ENCODE measurements at regions not wholly inside any gene's neighbourhood (a gene's known extent, or its start where the extent isn't known, plus 50 kb on each side); places are given as distances from the start of the nearest gene placed in this dataset.
"Not testable (repeated sequence)": the region's sequence is repeated elsewhere in the genome, so short reads cannot be mapped to it uniquely, and the experiment has no call there.

DNA sequence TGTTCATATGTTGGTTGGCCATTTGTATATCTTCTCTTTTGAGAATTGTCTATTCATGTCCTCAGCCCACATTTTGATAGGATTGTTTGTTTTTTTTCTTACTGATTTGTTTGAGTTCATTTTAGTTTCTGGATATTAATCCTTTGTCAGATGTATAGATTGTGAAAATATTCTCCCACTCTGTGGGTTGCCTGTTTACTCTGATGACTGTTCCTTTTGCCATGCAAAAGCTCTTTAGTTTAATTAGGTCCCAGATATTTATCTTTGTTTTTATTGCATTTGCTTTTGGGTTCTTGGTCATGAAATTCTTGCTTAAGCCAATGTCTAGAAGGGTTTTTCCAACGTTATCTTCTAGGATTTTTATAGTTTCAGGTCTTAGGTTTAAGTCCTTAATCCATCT lies 740.7 kb upstream of the FAT3 start:
- intact Hi-C loops (cut with DNase I, micrococcal nuclease); DNase-seq; ATAC-seq: not testable (repeated sequence)

GRCh38 chr11:91481875-91482274 lies 742.7 kb upstream of the FAT3 start:
- ATAC-seq, DNase-seq: not testable (repeated sequence)

GRCh38 chr11:91470656-91471055 lies 754.0 kb upstream of the FAT3 start:
- intact Hi-C loops (cut with DNase I, micrococcal nuclease), result no loop called here
- DNase-seq (no peak), ATAC-seq (no peak)

More at GRCh38 chr11:91481875-91482274, 742.7 kb upstream of the FAT3 start:
- intact Hi-C loops (cut with DNase I, micrococcal nuclease), result not testable (repeated sequence)

DNA sequence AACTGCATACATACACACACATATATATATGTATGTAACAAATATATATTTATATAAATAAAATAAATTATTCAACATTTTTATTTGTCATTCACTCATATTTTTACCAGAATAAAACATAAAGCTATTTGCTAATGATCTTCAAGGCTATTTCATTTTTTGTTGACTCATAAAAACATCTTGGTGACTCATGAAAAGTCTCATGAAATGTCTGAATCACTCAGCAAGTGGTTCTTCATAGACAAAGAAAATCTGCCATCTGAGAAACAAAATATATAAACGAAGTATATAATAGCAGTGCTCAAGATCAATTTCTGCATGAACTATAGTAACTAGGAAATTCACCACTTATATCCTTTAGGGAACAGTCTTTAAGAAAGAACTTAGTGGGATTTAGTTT lies 764.8 kb upstream of the FAT3 start:
- intact Hi-C loops (cut with DNase I, micrococcal nuclease), result no loop called here
- no peak for ATAC-seq
- DNase-seq, result no peak

- no peak for ATAC-seq
- no peak for DNase-seq
- intact Hi-C loops (cut with DNase I, micrococcal nuclease), result no loop called here
Observed at GRCh38 chr11:91446267-91446666, 778.4 kb upstream of the FAT3 start.

- ATAC-seq (no peak), DNase-seq (no peak)
- intact Hi-C loops (cut with DNase I, micrococcal nuclease), result no loop called here
Observed at GRCh38 chr11:91435694-91436395, 788.8 kb upstream of the FAT3 start.

DNA sequence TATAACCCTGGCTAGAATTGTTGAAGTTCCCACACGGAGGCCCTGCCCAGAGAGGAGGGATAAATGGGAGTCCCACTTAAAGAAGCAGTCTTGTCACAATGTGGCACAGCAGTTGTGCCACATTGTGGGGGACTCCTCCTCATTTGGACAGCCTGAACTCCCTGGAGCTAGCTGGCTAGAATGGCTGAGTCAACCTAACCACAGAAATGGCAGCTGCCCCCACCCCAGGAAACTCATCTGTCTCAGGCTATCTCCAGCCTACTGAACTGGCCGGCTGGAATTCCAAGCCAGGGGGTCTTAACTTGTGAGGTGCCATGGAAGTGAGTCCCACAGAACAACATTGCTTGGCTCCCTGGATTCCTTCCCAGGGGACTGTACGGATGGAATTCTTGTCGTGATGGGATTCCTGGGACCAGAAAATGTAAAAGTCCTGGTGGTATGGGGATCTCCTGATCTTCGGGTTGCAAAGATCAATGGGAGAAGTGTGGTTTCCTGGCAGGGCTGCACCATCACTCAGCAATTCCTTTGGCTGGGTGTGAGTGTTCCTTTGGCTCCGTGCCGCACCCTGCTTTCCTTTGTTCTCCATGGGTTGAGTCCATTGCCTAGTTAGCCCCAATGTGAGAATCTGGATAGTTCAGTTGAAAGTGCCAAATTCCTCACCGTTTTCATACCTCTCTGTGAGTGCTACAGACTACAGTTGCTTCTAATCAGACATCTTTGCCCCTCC lies 791.2 kb upstream of the FAT3 start:
- no peak for DNase-seq
- ATAC-seq, result no peak
- intact Hi-C loops (cut with DNase I, micrococcal nuclease), result no loop called here

- intact Hi-C loops (cut with DNase I, micrococcal nuclease), result no loop called here
- ATAC-seq, result no peak
- no peak for DNase-seq
Observed at GRCh38 chr11:91421641-91422040, 803.0 kb upstream of the FAT3 start.

DNA sequence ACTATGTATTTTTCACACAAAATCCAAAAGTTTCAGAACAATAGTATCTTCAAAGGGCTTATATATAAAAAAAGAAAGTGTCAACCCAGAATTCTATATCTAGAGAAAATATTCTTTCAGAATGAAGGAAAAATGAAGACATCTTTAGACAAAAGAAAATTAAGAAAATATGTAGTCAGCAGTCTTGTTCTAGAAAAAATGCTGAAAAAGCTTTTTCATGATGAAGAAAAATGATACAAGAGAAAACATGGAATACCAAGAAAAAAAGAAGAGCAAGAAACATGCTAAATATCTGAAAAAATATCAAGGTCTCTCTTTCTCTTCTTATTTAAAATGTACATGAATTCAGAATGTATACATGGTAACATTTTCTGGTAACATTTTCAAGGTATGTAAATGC lies 816.8 kb upstream of the FAT3 start:
- intact Hi-C loops (cut with DNase I, micrococcal nuclease), result no loop called here
- ATAC-seq (no peak), DNase-seq (no peak)

GRCh38 chr11:91406009-91406408 lies 818.6 kb upstream of the FAT3 start:
- DNase-seq (no peak), ATAC-seq (no peak)
- intact Hi-C loops (cut with DNase I, micrococcal nuclease), result no loop called here

DNA sequence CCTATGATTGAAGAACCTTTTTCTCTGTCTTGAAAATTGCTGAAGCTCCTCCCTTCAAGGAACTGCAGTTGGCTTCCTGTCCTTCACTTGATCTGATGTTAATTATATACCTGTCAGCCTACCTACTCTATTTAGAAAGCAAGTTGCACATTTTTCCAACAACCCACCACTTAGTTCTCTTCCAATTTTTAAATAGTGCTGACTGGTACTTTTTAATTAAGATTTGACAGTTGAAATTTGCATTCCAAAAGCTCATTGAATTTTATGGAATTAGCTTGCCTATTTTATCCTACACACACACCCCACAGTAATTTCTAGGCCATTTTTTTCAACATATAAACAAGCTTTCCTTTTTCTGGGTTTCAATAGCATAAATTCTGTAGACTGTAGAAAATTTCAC lies 820.3 kb upstream of the FAT3 start:
- DNase-seq (no peak), ATAC-seq (no peak)
- intact Hi-C loops (cut with DNase I, micrococcal nuclease), result no loop called here

- intact Hi-C loops (cut with DNase I, micrococcal nuclease), result no loop called here
- ATAC-seq, result no peak
- no peak for DNase-seq
Observed at GRCh38 chr11:91397134-91397468, 827.5 kb upstream of the FAT3 start.

DNA sequence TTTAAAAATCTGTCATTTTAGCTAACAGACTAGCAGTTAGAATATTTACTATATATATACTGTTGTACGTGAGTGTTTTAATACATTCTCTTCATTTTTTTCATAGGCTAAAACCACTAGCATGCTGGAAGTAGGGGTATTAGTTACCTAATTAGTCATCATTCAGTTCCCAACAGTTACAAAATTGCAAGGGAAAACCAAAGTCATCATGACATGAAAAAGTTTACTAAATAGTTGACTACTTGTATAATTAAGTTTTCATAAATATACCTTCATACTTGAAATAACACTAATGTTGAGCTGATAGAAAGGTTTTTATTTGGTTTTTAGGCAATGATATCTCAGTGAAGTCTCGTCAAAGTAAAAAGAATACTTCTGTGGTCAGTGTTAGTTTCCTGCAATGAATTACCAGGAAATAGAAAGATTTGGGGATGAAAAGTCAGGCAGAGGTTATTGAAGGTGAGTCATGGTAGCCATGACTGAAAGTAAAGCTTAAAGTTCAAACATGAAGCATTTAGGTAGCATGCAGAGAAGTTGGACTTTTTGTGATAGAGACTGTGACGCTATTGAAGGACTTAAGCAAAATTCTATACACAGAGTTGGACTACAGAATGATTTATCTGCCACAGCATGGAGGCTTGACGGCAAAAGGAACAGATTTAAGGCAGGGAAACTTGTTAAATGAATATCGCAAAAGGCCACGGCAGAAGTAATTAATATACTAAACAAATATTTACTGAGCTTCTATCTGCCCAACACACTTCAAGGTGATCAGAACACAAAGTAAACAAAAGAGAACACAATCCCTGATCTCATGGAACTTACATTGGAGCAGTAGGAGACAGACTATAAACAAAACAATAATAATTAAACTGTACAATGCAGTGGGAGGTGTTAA lies 828.1 kb upstream of the FAT3 start:
- no peak for DNase-seq
- ATAC-seq, result no peak
- intact Hi-C loops (cut with DNase I, micrococcal nuclease), result no loop called here

DNA sequence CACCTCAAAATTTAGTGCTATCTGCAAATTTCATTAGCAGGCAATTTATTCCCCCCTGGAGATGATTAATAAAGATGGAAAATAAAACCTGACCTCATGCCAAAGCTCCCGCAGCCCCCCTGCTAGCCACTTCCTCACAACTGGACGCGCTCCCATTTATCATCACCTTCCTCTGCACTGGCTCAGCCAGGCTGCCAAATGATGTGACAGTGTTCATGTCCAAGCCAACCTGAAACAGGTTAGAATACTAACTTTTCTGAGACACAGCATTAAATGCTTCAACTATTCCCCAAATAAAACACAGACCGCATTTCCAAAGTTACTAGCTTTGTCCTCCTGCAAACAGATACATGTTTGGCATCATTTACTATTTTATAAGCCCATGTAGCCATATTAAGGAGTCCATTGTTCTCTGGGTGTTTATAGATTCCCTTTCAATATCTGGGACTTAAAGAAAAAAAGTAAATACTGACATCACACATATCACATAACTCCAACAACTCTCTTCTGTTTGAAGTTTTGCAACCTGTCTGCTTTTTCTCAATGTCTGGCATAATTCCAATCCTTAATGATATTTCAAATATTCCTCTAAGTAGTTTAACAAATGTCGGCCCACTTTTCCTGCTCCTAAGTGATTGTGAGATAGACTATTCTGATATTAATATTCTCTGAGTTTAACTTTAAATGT lies 829.7 kb upstream of the FAT3 start:
- intact Hi-C loops (cut with DNase I, micrococcal nuclease), result no loop called here
- DNase-seq (no peak), ATAC-seq (no peak)

GRCh38 chr11:91394073-91394726 lies 830.4 kb upstream of the FAT3 start:
- intact Hi-C loops (cut with DNase I, micrococcal nuclease), result no loop called here
- DNase-seq (no peak), ATAC-seq (no peak)

- no peak for ATAC-seq
- intact Hi-C loops (cut with DNase I, micrococcal nuclease), result no loop called here
- DNase-seq, result no peak
Observed at GRCh38 chr11:91382946-91383345, 841.7 kb upstream of the FAT3 start.

- ATAC-seq, result no peak
- DNase-seq, result no peak
- intact Hi-C loops (cut with DNase I, micrococcal nuclease), result no loop called here
Observed at GRCh38 chr11:91374794-91375193, 849.8 kb upstream of the FAT3 start.

DNA sequence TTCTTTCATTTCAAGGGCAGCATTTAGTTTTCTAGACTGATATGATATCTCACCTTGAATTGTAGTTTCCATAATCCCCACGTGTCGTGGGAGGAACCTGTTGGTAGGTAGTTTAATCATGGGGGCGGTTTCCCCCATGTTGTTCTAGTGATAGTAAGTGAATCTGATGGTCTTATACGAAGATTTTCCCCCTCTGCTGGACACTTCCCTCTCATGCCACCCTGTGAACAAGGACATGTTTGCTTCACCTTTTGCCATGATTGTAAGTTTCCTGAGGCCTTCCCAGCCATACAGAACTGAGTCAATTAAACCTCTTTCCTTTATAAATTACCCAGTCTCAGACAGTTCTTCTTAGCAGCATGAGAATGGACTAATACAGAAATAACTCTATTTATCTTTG lies 851.1 kb upstream of the FAT3 start:
- intact Hi-C loops (cut with DNase I, micrococcal nuclease), result no loop called here
- no peak for DNase-seq
- ATAC-seq, result no peak

DNA sequence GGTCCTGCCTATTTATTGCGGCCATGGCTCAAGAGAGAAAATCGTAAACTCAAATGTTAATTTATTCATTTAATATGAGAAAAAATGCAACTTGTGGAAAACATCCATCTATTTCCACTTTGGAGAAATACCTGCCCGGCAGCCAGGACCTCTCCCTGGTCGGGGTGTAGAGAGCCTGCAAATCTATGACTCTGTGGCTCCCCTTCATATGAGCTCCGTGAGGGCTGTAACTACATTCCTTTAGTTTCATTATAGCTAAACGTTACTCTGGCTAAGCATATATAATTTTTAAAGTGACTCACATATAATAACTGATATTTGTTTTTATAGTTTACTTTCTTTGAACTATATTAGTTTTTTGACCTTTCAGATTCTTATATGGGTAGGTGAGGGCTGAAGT lies 857.8 kb upstream of the FAT3 start:
- DNase-seq (no peak), ATAC-seq (no peak)
- intact Hi-C loops (cut with DNase I, micrococcal nuclease), result no loop called here
